PFSK-1 (cell line): ENCODE measurements at regions not wholly inside any gene's neighbourhood (a gene's known extent, or its start where the extent isn't known, plus 50 kb on each side); places are given as distances from the start of the nearest gene placed in this dataset.

ENCODE experiments used
- FOXP2 ChIP-seq: optimal IDR thresholded peaks from 2 replicates; pipeline ENCODE3; 2011; ENCODE audit warnings: borderline replicate concordance, control low read depth, inconsistent platforms; ENCODE audit not compliant: insufficient read depth; ENCODE audit errors: extremely low read length, extremely low read depth
- POLR2AphosphoS5 ChIP-seq: IDR thresholded peaks from 2 replicates; pipeline ENCODE4 v1.6.1; 2012; ENCODE audit warnings: low read depth, mild to moderate bottlenecking, control low read depth, low read length, moderate library complexity
- REST ChIP-seq, 2 experiments: IDR thresholded peaks; 2 replicates each; pipeline versions ENCODE4 v1.6.1 to v1.8.0; 2011 to 2012; ENCODE audit warnings: low read depth in 2 of 2, low read length in 2 of 2, control low read depth in 1 of 2, inconsistent platforms in 1 of 2, mild to moderate bottlenecking in 1 of 2, moderate library complexity in 1 of 2; ENCODE audit not compliant: insufficient read depth in 1 of 2
- SIN3A ChIP-seq: IDR thresholded peaks from 2 replicates; pipeline ENCODE4 v1.6.1; 2012; ENCODE audit warnings: mild to moderate bottlenecking, low read length, moderate library complexity, borderline replicate concordance; ENCODE audit not compliant: insufficient read depth
- TAF1 ChIP-seq: IDR thresholded peaks from 2 replicates; pipeline ENCODE4 v1.6.1; 2012; ENCODE audit warnings: low read length, control low read depth, borderline replicate concordance; ENCODE audit not compliant: insufficient read depth

- TF ChIP-seq FOXP2 (no peak), POLR2AphosphoS5 (no peak), SIN3A (no peak), REST (IDR thresholded peaks at IDR 0.05; ENCODE audit: insufficient read depth in 1 of 2, low read depth in 2 of 2, low read length in 2 of 2) (no peak)
Observed at GRCh38 chr4:33649471-33649870, 2594.8 kb downstream of the ARAP2 start.

DNA sequence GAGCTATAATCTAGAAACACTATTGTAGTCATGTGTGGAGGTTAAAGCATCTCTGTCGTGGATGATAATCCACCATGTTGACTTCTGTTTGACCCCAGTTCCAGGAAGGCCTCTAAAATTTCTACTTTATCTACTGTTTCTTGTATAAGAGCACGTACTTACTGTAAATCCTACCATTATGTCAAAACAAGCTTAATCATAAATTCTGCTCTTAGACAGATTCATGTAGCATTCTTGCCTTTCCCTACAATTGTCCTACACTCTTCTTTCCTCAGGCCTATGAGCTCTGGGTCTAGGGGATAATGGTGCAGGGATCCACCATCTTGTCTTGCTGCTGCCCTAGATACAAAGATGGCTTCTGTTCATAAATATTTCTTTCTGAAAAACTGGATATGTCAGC is 2594.3 kb downstream of the ARAP2 start:
- TF ChIP-seq SIN3A, result no peak
- TF ChIP-seq TAF1, result no peak
- TF ChIP-seq FOXP2, result no peak
- no peak for TF ChIP-seq REST (IDR thresholded peaks at IDR 0.05; ENCODE audit: insufficient read depth in 1 of 2, low read depth in 2 of 2, low read length in 2 of 2)
- TF ChIP-seq POLR2AphosphoS5, result no peak

DNA sequence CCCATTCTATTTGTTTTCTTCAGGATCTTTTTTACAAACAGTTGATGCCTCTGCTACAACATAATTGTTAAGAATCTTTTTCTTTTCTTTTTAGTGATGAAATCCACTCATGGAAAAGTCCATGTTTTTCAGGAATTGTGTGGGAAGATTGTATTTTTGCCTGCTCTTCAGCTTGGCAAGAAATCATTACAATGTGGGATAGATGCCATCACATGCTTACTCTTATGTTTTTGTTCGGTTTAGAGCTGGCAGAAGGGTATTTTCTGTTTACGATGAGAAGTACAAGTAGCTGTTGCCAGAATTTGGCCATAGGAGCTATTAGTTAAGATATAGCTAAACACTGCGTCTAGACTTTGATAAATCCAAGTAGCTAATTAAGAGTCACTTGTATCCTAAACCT is 2585.3 kb downstream of the ARAP2 start:
- no peak for TF ChIP-seq SIN3A
- no peak for TF ChIP-seq TAF1
- no peak for TF ChIP-seq FOXP2
- TF ChIP-seq REST (IDR thresholded peaks at IDR 0.05; ENCODE audit: insufficient read depth in 1 of 2, low read depth in 2 of 2, low read length in 2 of 2), result no peak
- TF ChIP-seq POLR2AphosphoS5, result no peak

DNA sequence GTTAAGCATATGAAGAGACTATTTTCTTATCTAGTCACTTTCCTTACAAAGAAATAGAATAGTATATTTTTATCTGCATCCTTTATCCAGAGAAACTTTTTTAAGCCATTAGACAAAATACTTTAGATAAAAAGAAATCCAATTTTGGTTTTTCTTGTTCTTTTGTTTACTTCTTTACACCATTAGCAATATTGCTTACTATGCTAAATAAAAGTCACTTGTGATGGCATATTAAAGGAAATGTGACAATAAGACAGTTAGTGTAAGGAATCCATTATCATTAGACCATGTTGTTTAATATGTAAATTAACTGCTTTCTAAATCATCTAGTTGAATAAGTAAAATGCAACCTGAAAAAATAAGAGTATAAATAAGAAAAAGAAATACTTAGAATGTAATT is 2582.7 kb downstream of the ARAP2 start:
- no peak for TF ChIP-seq POLR2AphosphoS5
- no peak for TF ChIP-seq SIN3A
- TF ChIP-seq FOXP2, result no peak
- no peak for TF ChIP-seq REST (IDR thresholded peaks at IDR 0.05; ENCODE audit: insufficient read depth in 1 of 2, low read depth in 2 of 2, low read length in 2 of 2)
- no peak for TF ChIP-seq TAF1

GRCh38 chr4:33685939-33686338 is 2558.4 kb downstream of the ARAP2 start:
- no peak for TF ChIP-seq FOXP2
- TF ChIP-seq SIN3A, result no peak
- TF ChIP-seq REST (IDR thresholded peaks at IDR 0.05; ENCODE audit: insufficient read depth in 1 of 2, low read depth in 2 of 2, low read length in 2 of 2), result no peak
- TF ChIP-seq TAF1, result no peak
- no peak for TF ChIP-seq POLR2AphosphoS5
